ENCODE measurements at regions not wholly inside any gene's neighbourhood (a gene's known extent, or its start where the extent isn't known, plus 50 kb on each side); places are given as distances from the start of the nearest gene placed in this dataset.

DNA sequence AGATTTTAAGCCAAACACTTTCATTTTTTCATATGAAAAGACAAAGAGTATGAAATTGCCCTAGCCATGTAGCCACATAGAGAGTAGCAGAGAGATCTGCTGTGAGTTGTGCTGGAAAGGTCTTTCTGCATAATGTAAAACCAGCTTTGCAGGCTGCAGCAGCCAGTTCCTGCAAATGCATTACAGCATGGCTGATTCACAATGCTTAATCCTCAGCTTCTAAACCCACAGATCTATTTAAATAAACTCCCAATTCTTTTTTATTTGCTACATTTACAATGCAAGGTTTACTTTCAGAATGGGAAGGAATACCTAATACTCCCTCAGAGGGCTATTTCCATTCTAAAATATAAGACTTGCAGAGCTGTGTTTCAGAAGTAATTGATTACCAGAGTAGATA lies 185.6 kb upstream of the STARD13 start:
- in situ Hi-C loops (cut with MboI; ENCODE audit: low sequenced_read_pairs, unreplicated experiment): no loop called here
- no peak for DNase-seq (ENCODE audit: low spot score)
- TF ChIP-seq, protein P1, sequence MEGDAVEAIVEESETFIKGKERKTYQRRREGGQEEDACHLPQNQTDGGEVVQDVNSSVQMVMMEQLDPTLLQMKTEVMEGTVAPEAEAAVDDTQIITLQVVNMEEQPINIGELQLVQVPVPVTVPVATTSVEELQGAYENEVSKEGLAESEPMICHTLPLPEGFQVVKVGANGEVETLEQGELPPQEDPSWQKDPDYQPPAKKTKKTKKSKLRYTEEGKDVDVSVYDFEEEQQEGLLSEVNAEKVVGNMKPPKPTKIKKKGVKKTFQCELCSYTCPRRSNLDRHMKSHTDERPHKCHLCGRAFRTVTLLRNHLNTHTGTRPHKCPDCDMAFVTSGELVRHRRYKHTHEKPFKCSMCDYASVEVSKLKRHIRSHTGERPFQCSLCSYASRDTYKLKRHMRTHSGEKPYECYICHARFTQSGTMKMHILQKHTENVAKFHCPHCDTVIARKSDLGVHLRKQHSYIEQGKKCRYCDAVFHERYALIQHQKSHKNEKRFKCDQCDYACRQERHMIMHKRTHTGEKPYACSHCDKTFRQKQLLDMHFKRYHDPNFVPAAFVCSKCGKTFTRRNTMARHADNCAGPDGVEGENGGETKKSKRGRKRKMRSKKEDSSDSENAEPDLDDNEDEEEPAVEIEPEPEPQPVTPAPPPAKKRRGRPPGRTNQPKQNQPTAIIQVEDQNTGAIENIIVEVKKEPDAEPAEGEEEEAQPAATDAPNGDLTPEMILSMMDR (IDR thresholded peaks at IDR 0.05; ENCODE audit: borderline replicate concordance, control extremely low read depth, extremely low read depth, insufficient read depth, missing control alignments): no peak

DNA sequence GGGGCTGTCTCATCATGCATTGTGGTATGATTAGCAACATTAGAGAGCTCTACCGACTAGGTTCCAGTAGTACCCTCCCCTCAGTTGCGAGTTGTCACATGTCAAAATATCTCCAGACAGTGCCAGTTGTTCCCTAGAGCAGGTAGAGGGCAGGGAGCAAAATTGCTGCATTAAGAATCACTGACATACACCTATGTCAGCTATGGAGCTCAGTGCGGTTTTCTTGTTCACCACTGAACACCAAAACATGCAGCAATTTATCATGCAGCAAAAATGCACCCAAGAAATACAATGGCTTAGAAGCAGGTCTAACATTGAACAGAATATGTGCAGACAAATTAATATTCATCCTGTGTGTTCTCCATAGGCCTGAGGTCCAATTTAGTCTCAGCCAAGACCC lies 186.9 kb upstream of the STARD13 start:
- TF ChIP-seq, protein P1 (IDR thresholded peaks at IDR 0.05; ENCODE audit: borderline replicate concordance, control extremely low read depth, extremely low read depth, insufficient read depth, missing control alignments): no peak
- in situ Hi-C loops (cut with MboI; ENCODE audit: low sequenced_read_pairs, unreplicated experiment): no loop called here
- no peak for DNase-seq (ENCODE audit: low spot score)

DNA sequence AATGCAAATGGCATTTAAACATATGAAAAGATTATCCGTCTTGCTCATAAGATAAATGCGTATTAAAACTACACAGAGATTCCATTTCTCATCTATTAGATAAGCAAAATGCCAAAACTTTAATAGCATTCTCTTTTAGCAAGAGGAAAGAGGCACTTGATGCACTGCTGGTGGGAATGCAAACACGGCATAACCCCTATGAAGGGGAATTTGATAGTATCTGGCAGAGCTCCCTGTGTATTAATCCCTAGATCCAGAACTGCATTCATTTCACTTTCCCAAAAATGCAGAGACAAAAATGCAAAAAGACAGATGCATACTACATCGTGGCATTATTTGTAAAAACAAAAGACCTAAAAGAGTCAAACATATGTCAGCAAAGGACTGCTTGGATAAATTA lies 193.6 kb upstream of the STARD13 start:
- TF ChIP-seq, protein P1 (IDR thresholded peaks at IDR 0.05; ENCODE audit: borderline replicate concordance, control extremely low read depth, extremely low read depth, insufficient read depth, missing control alignments): no peak
- in situ Hi-C loops (cut with MboI; ENCODE audit: low sequenced_read_pairs, unreplicated experiment): no loop called here
- no peak for DNase-seq (ENCODE audit: low spot score)

DNA sequence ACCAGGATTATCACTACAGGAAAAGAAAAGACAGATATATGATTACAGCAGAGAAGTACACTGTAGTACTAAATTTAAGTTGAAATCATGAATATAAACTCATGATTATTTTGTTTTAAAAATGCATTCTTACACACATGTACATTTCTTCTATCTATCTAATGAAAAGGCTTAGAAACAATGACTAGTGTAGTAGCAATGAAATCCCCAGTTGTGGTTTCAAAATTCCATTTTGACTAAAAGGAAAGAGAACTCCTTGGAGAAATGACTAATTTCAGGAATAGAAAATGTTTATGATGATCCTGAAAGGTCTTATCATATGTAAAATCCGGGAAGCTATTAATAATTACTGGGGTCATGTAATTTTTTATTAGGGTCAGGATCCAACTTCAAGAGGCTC lies 195.0 kb upstream of the STARD13 start:
- no peak for DNase-seq (ENCODE audit: low spot score)
- TF ChIP-seq, protein P1 (IDR thresholded peaks at IDR 0.05; ENCODE audit: borderline replicate concordance, control extremely low read depth, extremely low read depth, insufficient read depth, missing control alignments): no peak
- in situ Hi-C loops (cut with MboI; ENCODE audit: low sequenced_read_pairs, unreplicated experiment): no loop called here

DNA sequence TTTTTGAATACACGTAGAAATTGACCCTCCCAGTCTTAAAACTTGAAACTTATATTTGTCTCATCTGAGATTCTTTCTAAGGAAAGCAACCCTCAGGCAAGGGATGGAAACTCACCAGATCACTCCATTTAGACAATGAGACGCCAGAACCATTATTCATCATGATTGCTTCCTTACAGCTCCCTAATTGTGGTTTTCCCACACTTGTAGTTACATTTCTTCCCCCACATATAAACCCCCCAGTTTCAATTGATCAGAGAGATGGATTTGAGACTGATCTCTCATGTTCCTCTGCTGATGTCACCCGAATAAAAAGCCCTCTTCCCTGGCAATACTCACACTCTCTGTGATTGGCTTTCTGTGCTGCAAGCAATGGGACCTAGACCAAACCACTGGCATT lies 197.9 kb upstream of the STARD13 start:
- TF ChIP-seq, protein P1 (IDR thresholded peaks at IDR 0.05; ENCODE audit: borderline replicate concordance, control extremely low read depth, extremely low read depth, insufficient read depth, missing control alignments): no peak
- in situ Hi-C loops (cut with MboI; ENCODE audit: low sequenced_read_pairs, unreplicated experiment): no loop called here
- DNase-seq (ENCODE audit: low spot score): no peak

DNA sequence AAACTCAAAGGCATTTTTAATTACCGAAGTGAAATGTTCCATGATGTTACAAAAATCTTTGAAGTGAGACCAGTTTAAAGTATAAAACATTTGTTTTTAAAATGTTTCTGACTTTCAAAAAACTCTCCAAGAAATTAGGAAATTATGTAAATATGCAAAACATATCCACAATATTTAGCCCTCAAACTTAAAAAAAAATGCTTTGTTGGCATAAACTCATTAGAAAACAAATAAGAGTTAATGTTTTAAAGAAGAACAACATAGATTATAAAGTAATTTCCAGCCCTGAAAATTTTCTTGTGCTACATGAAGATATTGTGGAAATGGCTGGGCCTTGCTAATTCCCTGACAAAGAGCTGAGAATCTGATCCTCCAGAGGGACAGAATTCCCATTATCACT lies 199.7 kb upstream of the STARD13 start:
- TF ChIP-seq, protein P1 (IDR thresholded peaks at IDR 0.05; ENCODE audit: borderline replicate concordance, control extremely low read depth, extremely low read depth, insufficient read depth, missing control alignments): no peak
- no peak for DNase-seq (ENCODE audit: low spot score)
- in situ Hi-C loops (cut with MboI; ENCODE audit: low sequenced_read_pairs, unreplicated experiment): no loop called here

Measured in GM13976 (cell line).